ENCODE measurements at regions not wholly inside any gene's neighbourhood (a gene's known extent, or its start where the extent isn't known, plus 50 kb on each side); places are given as distances from the start of the nearest gene placed in this dataset.
"Not testable (repeated sequence)": the region's sequence is repeated elsewhere in the genome, so short reads cannot be mapped to it uniquely, and the experiment has no call there.

- no peak for DNase-seq (ENCODE audit: low read depth)
Measured at GRCh38 chr2:215831296-215831913, 181.9 kb downstream of the MREG start.

DNA sequence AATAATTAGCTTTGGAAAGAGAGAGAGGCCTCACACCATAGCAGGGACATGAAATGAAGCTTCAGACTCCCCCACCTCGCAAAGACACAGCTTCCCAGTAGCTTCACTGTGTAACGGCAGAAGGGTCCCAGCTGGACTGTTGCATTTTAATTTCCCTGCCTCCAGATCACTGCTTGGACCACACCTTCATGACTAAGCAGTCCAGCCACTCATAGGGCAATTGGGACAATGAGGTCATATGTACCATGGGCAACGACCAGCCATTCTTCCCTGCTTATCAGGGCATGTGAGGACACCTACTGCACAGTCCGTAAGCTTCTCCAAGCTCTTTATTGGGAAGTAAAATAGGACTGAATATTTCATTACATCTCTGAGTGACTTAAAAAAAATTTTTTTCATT lies 183.0 kb downstream of the MREG start:
- peak; percentile 64 for DNase-seq (ENCODE audit: low read depth)

DNA sequence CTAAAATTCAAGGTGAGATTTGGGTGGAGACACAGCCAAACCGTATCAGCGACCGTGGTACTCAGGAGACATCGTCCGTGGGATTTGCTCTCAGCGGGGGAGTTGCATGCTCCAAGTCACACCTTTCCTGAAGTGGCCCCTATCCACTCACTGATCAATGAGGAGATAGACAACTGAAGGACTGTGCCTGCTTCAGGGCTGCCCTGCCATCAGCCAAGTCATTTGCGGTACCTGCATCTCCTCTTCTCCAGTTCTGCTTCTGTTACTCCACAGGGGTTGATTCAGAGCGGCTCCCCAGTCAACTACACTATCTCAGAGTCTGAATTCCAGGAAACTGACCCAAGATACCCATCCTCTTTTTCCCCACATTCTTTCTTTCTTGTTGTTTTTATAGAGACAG lies 184.1 kb downstream of the MREG start:
- DNase-seq (ENCODE audit: low read depth) = no peak

- no peak for DNase-seq (ENCODE audit: low read depth)
Measured at GRCh38 chr2:215828528-215829184, 184.7 kb downstream of the MREG start.

GRCh38 chr2:215826838-215827441 lies 186.4 kb downstream of the MREG start:
- DNase-seq (ENCODE audit: low read depth) = no peak

- DNase-seq (ENCODE audit: low read depth) = no peak
Measured at GRCh38 chr2:215826376-215826775, 187.0 kb downstream of the MREG start.

GRCh38 chr2:215825707-215826106 lies 187.6 kb downstream of the MREG start:
- DNase-seq (ENCODE audit: low read depth) = no peak

DNA sequence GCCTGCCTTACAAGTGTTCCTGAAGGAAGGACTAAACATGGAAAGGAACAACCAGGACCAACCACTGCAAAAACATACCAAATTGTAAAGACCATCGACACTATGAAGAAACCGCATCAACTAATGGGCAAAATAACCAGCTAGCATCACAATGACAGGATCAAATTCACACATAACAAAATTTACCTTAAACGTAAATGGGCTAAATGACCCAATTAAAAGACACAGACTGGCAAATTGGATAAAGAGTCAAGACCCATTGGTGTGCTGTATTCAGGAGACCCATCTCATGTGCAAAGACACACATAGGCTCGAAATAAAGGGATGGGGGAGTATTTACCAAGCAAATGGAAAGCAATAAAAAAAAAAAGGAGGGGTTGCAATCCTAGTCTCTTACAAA lies 192.1 kb downstream of the MREG start:
- DNase-seq (ENCODE audit: low read depth) = not testable (repeated sequence)

DNA sequence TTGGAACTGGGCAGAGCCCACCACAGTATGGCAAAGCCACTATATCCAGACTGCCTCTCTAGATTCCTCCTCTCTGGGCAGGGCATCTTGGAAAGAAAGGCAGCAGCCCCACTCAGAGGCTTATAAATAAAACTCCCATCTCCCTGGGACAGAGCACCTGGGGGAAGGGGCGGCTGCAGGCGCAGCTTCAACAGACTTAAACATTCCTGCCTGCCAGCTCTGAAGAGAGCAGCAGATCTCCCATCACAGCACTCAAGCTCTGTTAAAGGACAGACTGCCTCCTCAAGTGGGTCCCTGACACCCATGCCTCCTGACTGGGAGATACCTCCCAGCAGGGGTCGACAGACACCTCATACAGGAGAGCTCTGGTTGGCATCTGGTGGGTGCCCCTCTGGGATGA lies 193.6 kb downstream of the MREG start:
- DNase-seq (ENCODE audit: low read depth) = not testable (repeated sequence)

GRCh38 chr2:215817046-215817445 lies 196.3 kb downstream of the MREG start:
- DNase-seq (ENCODE audit: low read depth) = no peak

- no peak for DNase-seq (ENCODE audit: low read depth)
Measured at GRCh38 chr2:215816424-215816823, 196.9 kb downstream of the MREG start.

DNA sequence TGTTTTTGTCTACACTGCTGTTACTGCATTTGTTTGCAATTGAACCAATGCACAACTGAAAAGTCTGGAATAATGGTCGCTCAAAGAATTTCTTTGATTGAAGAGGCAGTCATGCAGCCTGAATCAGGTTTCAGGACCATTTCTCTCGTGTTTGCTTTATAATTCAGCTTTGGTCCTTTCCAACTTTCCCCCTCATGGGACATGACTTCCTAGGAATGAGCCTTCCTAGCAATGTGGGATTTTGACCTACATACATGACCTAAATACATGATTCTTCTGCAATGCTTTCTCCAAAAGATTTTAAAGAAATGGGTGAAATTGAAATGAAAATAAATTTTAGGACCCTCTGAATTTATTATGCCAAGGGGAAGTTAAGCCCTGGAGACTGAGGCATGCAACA lies 197.4 kb downstream of the MREG start:
- no peak for DNase-seq (ENCODE audit: low read depth)

- DNase-seq (ENCODE audit: low read depth) = no peak
Measured at GRCh38 chr2:215812966-215813365, 200.4 kb downstream of the MREG start.

- DNase-seq (ENCODE audit: low read depth) = no peak
Measured at GRCh38 chr2:215811409-215812345, 201.7 kb downstream of the MREG start.

- DNase-seq (ENCODE audit: low read depth) = no peak
Measured at GRCh38 chr2:215811003-215811402, 202.3 kb downstream of the MREG start.

GRCh38 chr2:215808996-215809395 lies 204.4 kb downstream of the MREG start:
- no peak for DNase-seq (ENCODE audit: low read depth)

- DNase-seq (ENCODE audit: low read depth) = no peak
Measured at GRCh38 chr2:215808194-215808593, 205.2 kb downstream of the MREG start.

DNA sequence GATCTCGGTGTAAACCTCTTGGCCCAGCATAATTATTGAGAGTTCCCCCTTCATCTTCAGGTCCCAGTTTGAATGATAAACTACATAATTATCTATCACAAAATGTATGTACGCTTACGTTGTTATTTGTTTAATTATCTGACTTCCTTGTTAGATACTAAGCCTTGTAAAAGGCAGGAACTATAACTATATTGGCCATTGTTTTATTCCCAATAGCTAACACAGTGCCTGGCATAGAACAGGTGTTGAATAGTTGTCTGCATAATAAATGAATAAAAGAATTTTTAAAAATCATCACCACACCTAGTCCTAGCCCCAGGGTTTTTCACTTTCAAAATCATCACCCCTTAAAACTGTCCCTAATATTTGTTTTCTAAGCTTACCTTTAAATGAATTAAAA lies 207.9 kb downstream of the MREG start:
- no peak for DNase-seq (ENCODE audit: low read depth)

DNA sequence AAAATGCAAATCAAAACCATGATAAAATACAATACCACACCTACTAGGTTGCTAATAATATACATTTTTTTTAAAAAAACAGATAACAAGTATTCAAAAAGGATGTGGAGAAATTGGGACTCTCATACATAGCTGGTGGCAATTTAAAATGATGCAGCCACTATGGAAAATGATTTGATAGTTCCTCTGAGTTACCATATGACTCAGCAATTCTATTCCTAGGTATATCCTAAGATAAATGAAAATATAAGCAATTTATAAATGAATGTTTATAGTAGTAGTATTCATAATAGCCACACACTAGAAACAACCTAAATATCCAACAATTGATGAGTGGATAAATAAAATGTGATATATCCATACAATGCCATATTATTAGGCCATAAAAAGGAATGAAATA lies 210.2 kb downstream of the MREG start:
- DNase-seq (ENCODE audit: low read depth) = no peak

DNA sequence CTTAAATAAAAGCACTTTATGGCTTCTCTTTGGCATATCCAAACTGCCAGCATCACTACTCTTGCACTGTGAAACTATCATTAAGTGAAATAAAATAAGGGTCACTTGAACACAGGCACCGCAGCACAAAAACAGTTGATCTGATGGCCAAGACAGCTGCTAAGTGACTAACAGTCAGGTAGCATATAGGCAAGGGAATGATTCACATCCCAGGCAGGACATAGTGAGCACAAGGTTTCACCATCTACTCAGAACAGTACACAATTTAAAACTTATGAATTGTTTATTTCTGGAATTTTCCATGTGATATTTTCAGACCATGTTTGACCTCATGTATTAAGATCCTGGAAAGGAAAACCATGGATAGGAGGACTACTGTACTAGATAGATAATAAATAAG lies 214.2 kb downstream of the MREG start:
- DNase-seq (ENCODE audit: low read depth) = no peak

DNA sequence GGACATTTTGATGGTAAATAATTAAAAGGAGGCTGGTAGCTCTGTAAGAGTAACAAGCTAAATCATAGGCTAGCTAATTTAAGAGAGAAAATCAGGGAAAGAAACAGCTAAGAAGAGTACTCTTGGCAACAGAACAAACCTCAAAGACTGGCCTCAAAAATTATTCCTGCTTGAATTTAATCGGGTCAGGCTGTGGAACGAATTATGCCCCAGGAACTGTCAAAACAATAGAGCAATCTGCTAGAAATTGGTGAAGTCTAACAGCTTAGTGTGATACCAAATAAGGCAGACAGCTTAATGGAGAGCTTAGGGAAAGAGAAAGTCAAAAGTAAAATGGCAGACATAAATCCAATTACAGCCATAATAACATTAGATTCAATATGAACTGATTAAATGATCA lies 215.7 kb downstream of the MREG start:
- DNase-seq (ENCODE audit: low read depth) = no peak

DNA sequence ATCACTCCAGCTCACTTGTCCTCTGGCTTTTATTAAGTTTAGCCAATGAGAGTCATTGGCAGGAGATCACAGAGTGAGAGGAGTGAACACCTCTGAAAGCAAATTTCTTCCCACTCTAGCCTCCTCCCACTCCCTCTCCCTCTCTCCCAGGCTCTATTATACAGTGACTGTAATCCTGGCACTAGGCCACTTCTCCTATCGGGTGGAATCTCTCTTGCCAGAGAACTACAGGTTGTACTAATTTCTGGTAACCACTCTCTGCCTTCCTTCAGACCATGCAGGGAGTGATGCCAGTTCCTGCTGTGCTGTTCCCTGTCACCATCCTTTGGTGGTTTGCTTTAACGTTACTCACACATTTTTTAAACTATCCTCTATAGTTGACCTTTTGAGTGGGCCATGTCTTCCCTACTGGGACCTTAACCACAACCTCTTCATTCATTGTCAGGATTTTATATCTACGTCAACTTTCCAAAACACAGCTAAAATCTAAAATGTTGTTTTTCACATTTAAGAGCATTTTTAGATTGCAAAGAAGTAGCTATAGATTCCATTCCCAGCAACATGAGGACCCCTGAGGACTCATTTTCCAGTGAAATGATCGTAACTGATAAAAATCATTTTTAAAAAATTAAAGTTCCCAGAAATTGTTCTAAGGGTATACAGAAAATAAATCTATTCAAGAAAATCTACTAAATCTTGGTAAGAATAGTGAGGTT lies 217.1 kb downstream of the MREG start:
- DNase-seq (ENCODE audit: low read depth) = no peak

Data from HS-27A (cell line).